ENCODE measurements at regions not wholly inside any gene's neighbourhood (a gene's known extent, or its start where the extent isn't known, plus 50 kb on each side); places are given as distances from the start of the nearest gene placed in this dataset.

- TF ChIP-seq EZH2 (IDR thresholded peaks at IDR 0.05; ENCODE audit: low read depth, unreplicated experiment) (no peak), EZH2phosphoT487 (IDR thresholded peaks at IDR 0.05; ENCODE audit: unreplicated experiment) (no peak), CTCF (conservative IDR thresholded peaks at IDR 0.05; ENCODE audit: low read depth in 2 of 2) (no peak), POLR2AphosphoS5 (IDR thresholded peaks at IDR 0.05; ENCODE audit: low read depth) (no peak), REST (IDR thresholded peaks at IDR 0.05; ENCODE audit: unreplicated experiment) (no peak), CREB1 (CRISPR knock-in tag; IDR thresholded peaks at IDR 0.05; ENCODE audit: low read depth) (no peak), JUNB (IDR thresholded peaks at IDR 0.05; ENCODE audit: unreplicated experiment) (no peak), ZNF462 (CRISPR knock-in tag; IDR thresholded peaks at IDR 0.05) (no peak), ZNF331 (CRISPR knock-in tag; IDR thresholded peaks at IDR 0.05; ENCODE audit: low read depth) (no peak), NANOG (IDR thresholded peaks at IDR 0.05; ENCODE audit: borderline replicate concordance) (no peak), STAT1 (IDR thresholded peaks at IDR 0.05; ENCODE audit: unreplicated experiment) (no peak), ETS1 (IDR thresholded peaks at IDR 0.05) (no peak)
Observed at GRCh38 chr7:152544971-152545619, 109.3 kb upstream of the KMT2C start.
